ENCODE measurements at regions not wholly inside any gene's neighbourhood (a gene's known extent, or its start where the extent isn't known, plus 50 kb on each side); places are given as distances from the start of the nearest gene placed in this dataset.

GRCh38 chr2:103818176-103818575, 1035.7 kb upstream of the POU3F3 start:
- DNase-seq (ENCODE audit: low read depth, low spot score): no peak
- H3K36me3 ChIP-seq (ENCODE audit: insufficient read depth, insufficient read length, low read length): no peaks in the 10 kb centered on the region
- no peak overlapping the region for H3K4me3 ChIP-seq (ENCODE audit: insufficient read length, low read depth)
- H3K9ac ChIP-seq (ENCODE audit: insufficient read length, low read depth): no peak overlapping the region
- no peaks in the 10 kb centered on the region for H3K4me1 ChIP-seq (ENCODE audit: insufficient read depth, insufficient read length)
- no peaks in the 10 kb centered on the region for H3K27me3 ChIP-seq (ENCODE audit: insufficient read depth, insufficient read length)
- no peak for TF ChIP-seq SUZ12 (IDR thresholded peaks at IDR 0.05; ENCODE audit: extremely low read depth, insufficient read depth, insufficient read length)
- no peak for TF ChIP-seq ZNF274 (IDR thresholded peaks at IDR 0.05; ENCODE audit: low read depth, low read length)
- no peak for TF ChIP-seq YY1 (IDR thresholded peaks at IDR 0.05; ENCODE audit: insufficient read depth, insufficient read length)
- no peaks in the 10 kb centered on the region for H3K9me3 ChIP-seq (ENCODE audit: insufficient read depth, low read length)

GRCh38 chr2:103819599-103819998, 1034.3 kb upstream of the POU3F3 start:
- Histone ChIP-seq H3K4me3 (ENCODE audit: insufficient read length, low read depth) (no peak overlapping the region), H3K9me3 (ENCODE audit: insufficient read depth, low read length) (no peaks in the 10 kb centered on the region), H3K9ac (ENCODE audit: insufficient read length, low read depth) (no peak overlapping the region), H3K27me3 (ENCODE audit: insufficient read depth, insufficient read length) (no peaks in the 10 kb centered on the region), H3K36me3 (ENCODE audit: insufficient read depth, insufficient read length, low read length) (no peaks in the 10 kb centered on the region), H3K4me1 (ENCODE audit: insufficient read depth, insufficient read length) (no peaks in the 10 kb centered on the region)
- TF ChIP-seq YY1 (IDR thresholded peaks at IDR 0.05; ENCODE audit: insufficient read depth, insufficient read length) (no peak), ZNF274 (IDR thresholded peaks at IDR 0.05; ENCODE audit: low read depth, low read length) (no peak), SUZ12 (IDR thresholded peaks at IDR 0.05; ENCODE audit: extremely low read depth, insufficient read depth, insufficient read length) (no peak)
- DNase-seq (ENCODE audit: low read depth, low spot score): no peak

- no peak for TF ChIP-seq SUZ12 (IDR thresholded peaks at IDR 0.05; ENCODE audit: extremely low read depth, insufficient read depth, insufficient read length)
- H3K9me3 ChIP-seq (ENCODE audit: insufficient read depth, low read length): no peaks in the 10 kb centered on the region
- no peaks in the 10 kb centered on the region for H3K36me3 ChIP-seq (ENCODE audit: insufficient read depth, insufficient read length, low read length)
- no peak for DNase-seq (ENCODE audit: low read depth, low spot score)
- H3K4me3 ChIP-seq (ENCODE audit: insufficient read length, low read depth): no peak overlapping the region
- H3K4me1 ChIP-seq (ENCODE audit: insufficient read depth, insufficient read length): no peaks in the 10 kb centered on the region
- no peak overlapping the region for H3K9ac ChIP-seq (ENCODE audit: insufficient read length, low read depth)
- H3K27me3 ChIP-seq (ENCODE audit: insufficient read depth, insufficient read length): no peaks in the 10 kb centered on the region
These were observed 1030.1 kb upstream of the POU3F3 start for GRCh38 chr2:103823847-103824246.

GRCh38 chr2:103847276-103847675, 1006.6 kb upstream of the POU3F3 start:
- DNase-seq (ENCODE audit: low read depth, low spot score): no peak
- Histone ChIP-seq H3K36me3 (ENCODE audit: insufficient read depth, insufficient read length, low read length) (no peaks in the 10 kb centered on the region), H3K4me1 (ENCODE audit: insufficient read depth, insufficient read length) (no peaks in the 10 kb centered on the region), H3K9me3 (ENCODE audit: insufficient read depth, low read length) (no peaks in the 10 kb centered on the region), H3K27me3 (ENCODE audit: insufficient read depth, insufficient read length) (no peaks in the 10 kb centered on the region), H3K9ac (ENCODE audit: insufficient read length, low read depth) (no peak overlapping the region), H3K4me3 (ENCODE audit: insufficient read length, low read depth) (no peak overlapping the region)
- TF ChIP-seq YY1 (IDR thresholded peaks at IDR 0.05; ENCODE audit: insufficient read depth, insufficient read length): no peak
- TF ChIP-seq SUZ12 (IDR thresholded peaks at IDR 0.05; ENCODE audit: extremely low read depth, insufficient read depth, insufficient read length): no peak
- TF ChIP-seq ZNF274 (IDR thresholded peaks at IDR 0.05; ENCODE audit: low read depth, low read length): no peak

GRCh38 chr2:103859238-103859637, 994.7 kb upstream of the POU3F3 start:
- H3K9ac ChIP-seq (ENCODE audit: insufficient read length, low read depth): no peak overlapping the region
- no peaks in the 10 kb centered on the region for H3K9me3 ChIP-seq (ENCODE audit: insufficient read depth, low read length)
- no peak for DNase-seq (ENCODE audit: low read depth, low spot score)
- H3K27me3 ChIP-seq (ENCODE audit: insufficient read depth, insufficient read length): no peaks in the 10 kb centered on the region
- H3K4me1 ChIP-seq (ENCODE audit: insufficient read depth, insufficient read length): no peaks in the 10 kb centered on the region
- H3K4me3 ChIP-seq (ENCODE audit: insufficient read length, low read depth): no peak overlapping the region
- H3K36me3 ChIP-seq (ENCODE audit: insufficient read depth, insufficient read length, low read length): no peaks in the 10 kb centered on the region
- TF ChIP-seq ZNF274 (IDR thresholded peaks at IDR 0.05; ENCODE audit: low read depth, low read length) (no peak), SUZ12 (IDR thresholded peaks at IDR 0.05; ENCODE audit: extremely low read depth, insufficient read depth, insufficient read length) (no peak), YY1 (IDR thresholded peaks at IDR 0.05; ENCODE audit: insufficient read depth, insufficient read length) (no peak)

GRCh38 chr2:103860016-103860415, 993.9 kb upstream of the POU3F3 start:
- Histone ChIP-seq H3K9me3 (ENCODE audit: insufficient read depth, low read length) (no peaks in the 10 kb centered on the region), H3K36me3 (ENCODE audit: insufficient read depth, insufficient read length, low read length) (no peaks in the 10 kb centered on the region), H3K4me3 (ENCODE audit: insufficient read length, low read depth) (no peak overlapping the region), H3K9ac (ENCODE audit: insufficient read length, low read depth) (no peak overlapping the region), H3K4me1 (ENCODE audit: insufficient read depth, insufficient read length) (no peaks in the 10 kb centered on the region), H3K27me3 (ENCODE audit: insufficient read depth, insufficient read length) (no peaks in the 10 kb centered on the region)
- no peak for TF ChIP-seq ZNF274 (IDR thresholded peaks at IDR 0.05; ENCODE audit: low read depth, low read length)
- no peak for TF ChIP-seq SUZ12 (IDR thresholded peaks at IDR 0.05; ENCODE audit: extremely low read depth, insufficient read depth, insufficient read length)
- no peak for TF ChIP-seq YY1 (IDR thresholded peaks at IDR 0.05; ENCODE audit: insufficient read depth, insufficient read length)
- DNase-seq (ENCODE audit: low read depth, low spot score): no peak

GRCh38 chr2:103868396-103868795, 985.5 kb upstream of the POU3F3 start:
- Histone ChIP-seq H3K36me3 (ENCODE audit: insufficient read depth, insufficient read length, low read length) (no peaks in the 10 kb centered on the region), H3K9me3 (ENCODE audit: insufficient read depth, low read length) (no peaks in the 10 kb centered on the region), H3K4me3 (ENCODE audit: insufficient read length, low read depth) (no peak overlapping the region), H3K4me1 (ENCODE audit: insufficient read depth, insufficient read length) (no peaks in the 10 kb centered on the region), H3K27me3 (ENCODE audit: insufficient read depth, insufficient read length) (no peaks in the 10 kb centered on the region), H3K9ac (ENCODE audit: insufficient read length, low read depth) (no peak overlapping the region)
- TF ChIP-seq ZNF274 (IDR thresholded peaks at IDR 0.05; ENCODE audit: low read depth, low read length) (no peak), YY1 (IDR thresholded peaks at IDR 0.05; ENCODE audit: insufficient read depth, insufficient read length) (no peak), SUZ12 (IDR thresholded peaks at IDR 0.05; ENCODE audit: extremely low read depth, insufficient read depth, insufficient read length) (no peak)
- DNase-seq (ENCODE audit: low read depth, low spot score): no peak
